Peyer's patch (tissue), 4 donors: ENCODE measurements at regions not wholly inside any gene's neighbourhood (a gene's known extent, or its start where the extent isn't known, plus 50 kb on each side); places are given as distances from the start of the nearest gene placed in this dataset.

ENCODE experiments used
- DNase-seq, 3 donors: peaks; one replicate each; pipeline ENCODE4 v3.0.0-alpha.2; 2017 to 2019
- H3K27ac ChIP-seq, 4 donors: fragments of 200-600 bp; sonication (generic); one replicate each; pipeline ENCODE4 v1.5.1; 2016 to 2019
- H3K27me3 ChIP-seq, 2 donors: fragments of 200-600 bp; sonication (generic); one replicate each; pipeline ENCODE4 v1.5.1; 2019
- H3K36me3 ChIP-seq, 3 donors: fragments of 200-600 bp; sonication (generic); one replicate each; pipeline ENCODE4 v1.5.1; 2016 to 2019
- H3K4me1 ChIP-seq, 4 donors: fragments of 200-600 bp; sonication (generic); one replicate each; pipeline ENCODE4 v1.5.1; 2016 to 2019
- H3K4me3 ChIP-seq, 4 donors: fragments of 200-600 bp; sonication (generic); 1 replicate in 3 of 4; 2 replicates in 1 of 4; pipeline ENCODE4 v1.5.1; 2016 to 2019; ENCODE audit warnings: mild to moderate bottlenecking in 1 of 4
- H3K9me3 ChIP-seq, 4 donors: fragments of 200-600 bp; sonication (generic); one replicate each; pipeline ENCODE4 v1.5.1; 2016 to 2019; ENCODE audit warnings: mild to moderate bottlenecking in 1 of 4
- CTCF ChIP-seq, 6 experiments: fragments of 450-650 bp in 4 of 6; fragments of 200-600 bp in 2 of 6; sonication (generic) in 1 of 6; IDR thresholded peaks; one replicate each; pipeline ENCODE4 v1.5.1; 2017 to 2019; ENCODE audit warnings: antibody characterized with exemption in 6 of 6, mild to moderate bottlenecking in 3 of 6, moderate library complexity in 1 of 6
- POLR2A ChIP-seq, 2 donors: fragments of 450-650 bp; IDR thresholded peaks; one replicate each; pipeline ENCODE4 v1.5.1; 2017; ENCODE audit warnings: antibody characterized with exemption in 2 of 2, mild to moderate bottlenecking in 2 of 2, moderate library complexity in 2 of 2

- Histone ChIP-seq H3K36me3 (no peaks in the 10 kb centered on the region), H3K4me3 (no peak overlapping the region), H3K27ac (no peak overlapping the region), H3K4me1 (no peaks in the 10 kb centered on the region), H3K9me3 (no peaks in the 10 kb centered on the region), H3K27me3 (no peaks in the 10 kb centered on the region)
- no peak for DNase-seq
- TF ChIP-seq CTCF (IDR thresholded peaks at IDR 0.05) (no peak), POLR2A (IDR thresholded peaks at IDR 0.05) (no peak)
Observed at GRCh38 chr15:77731067-77731466, 98.4 kb upstream of the LINGO1 start.

- Histone ChIP-seq H3K36me3 (no peaks in the 10 kb centered on the region), H3K27me3 (no peaks in the 10 kb centered on the region), H3K4me3 (no peak overlapping the region), H3K27ac (no peak overlapping the region), H3K4me1 (no peaks in the 10 kb centered on the region), H3K9me3 (no peaks in the 10 kb centered on the region)
- DNase-seq = no peak
- TF ChIP-seq POLR2A (IDR thresholded peaks at IDR 0.05) (no peak), CTCF (IDR thresholded peaks at IDR 0.05) (no peak)
Observed at GRCh38 chr15:77727635-77728304, 95.1 kb upstream of the LINGO1 start.

GRCh38 chr15:77724715-77725114, 92.0 kb upstream of the LINGO1 start:
- Histone ChIP-seq H3K4me3 (no peak overlapping the region), H3K27ac (no peak overlapping the region), H3K27me3 (no peaks in the 10 kb centered on the region), H3K36me3 (no peaks in the 10 kb centered on the region), H3K4me1 (no peaks in the 10 kb centered on the region), H3K9me3 (no peaks in the 10 kb centered on the region)
- DNase-seq = no peak
- TF ChIP-seq POLR2A (IDR thresholded peaks at IDR 0.05) (no peak), CTCF (IDR thresholded peaks at IDR 0.05) (no peak)

GRCh38 chr15:77723756-77724155, 91.0 kb upstream of the LINGO1 start:
- DNase-seq = no peak
- TF ChIP-seq CTCF (IDR thresholded peaks at IDR 0.05) = no peak
- TF ChIP-seq POLR2A (IDR thresholded peaks at IDR 0.05) = no peak
- Histone ChIP-seq H3K36me3 (no peaks in the 10 kb centered on the region), H3K4me3 (no peak overlapping the region), H3K27ac (no peak overlapping the region), H3K4me1 (no peaks in the 10 kb centered on the region), H3K9me3 (no peaks in the 10 kb centered on the region), H3K27me3 (no peaks in the 10 kb centered on the region)

GRCh38 chr15:77722759-77723460, 90.2 kb upstream of the LINGO1 start:
- Histone ChIP-seq H3K27me3 (no peaks in the 10 kb centered on the region), H3K9me3 (no peaks in the 10 kb centered on the region), H3K4me1 (no peaks in the 10 kb centered on the region), H3K36me3 (no peaks in the 10 kb centered on the region), H3K27ac (no peak overlapping the region), H3K4me3 (no peak overlapping the region)
- no peak for DNase-seq
- TF ChIP-seq POLR2A (IDR thresholded peaks at IDR 0.05) = no peak
- no peak for TF ChIP-seq CTCF (IDR thresholded peaks at IDR 0.05)
